OCI-LY1 (cell line): ENCODE measurements at regions not wholly inside any gene's neighbourhood (a gene's known extent, or its start where the extent isn't known, plus 50 kb on each side); places are given as distances from the start of the nearest gene placed in this dataset.

Experiments used
- H2AFZ ChIP-seq: fragments of 200-600 bp; sonication (generic), shearing (Covaris generic); 2 replicates; pipeline ENCODE4 v1.6.0; 2014; ENCODE audit warnings: antibody characterized with exemption, mild to moderate bottlenecking, low read length
- H3F3A ChIP-seq: fragments of 200-600 bp; sonication (generic), shearing (Covaris generic); 2 replicates; pipeline ENCODE4 v1.6.0; 2014; ENCODE audit warnings: mild to moderate bottlenecking, antibody characterized with exemption, low read length, moderate library complexity; ENCODE audit not compliant: insufficient read depth
- H3K27ac ChIP-seq: fragments of 200-600 bp; sonication (generic); 2 replicates; pipeline ENCODE4 v1.5.1; 2014; ENCODE audit warnings: low read length, mixed run types, mild to moderate bottlenecking, low read depth; ENCODE audit not compliant: poor library complexity, severe bottlenecking
- H3K27me3 ChIP-seq: fragments of 200-600 bp; sonication (generic); 2 replicates; pipeline ENCODE4 v1.6.0; 2014; ENCODE audit warnings: antibody characterized with exemption, mild to moderate bottlenecking, low read length, moderate library complexity; ENCODE audit not compliant: insufficient read depth
- H3K36me3 ChIP-seq: fragments of 200-600 bp; sonication (generic); 2 replicates; pipeline ENCODE4 v1.6.1; 2014; ENCODE audit warnings: mild to moderate bottlenecking, antibody characterized with exemption, low read length, moderate library complexity, mixed read lengths; ENCODE audit not compliant: insufficient read depth
- H3K4me1 ChIP-seq: fragments of 200-600 bp; sonication (generic); 2 replicates; pipeline ENCODE4 v1.5.1; 2014; ENCODE audit warnings: mild to moderate bottlenecking, low read length, moderate library complexity; ENCODE audit not compliant: insufficient read depth, severe bottlenecking
- H3K4me2 ChIP-seq: fragments of 200-600 bp; sonication (generic), shearing (Covaris generic); 2 replicates; pipeline ENCODE4 v1.6.1; 2014; ENCODE audit warnings: low read length
- H3K4me3 ChIP-seq: fragments of 200-600 bp; sonication (generic); 2 replicates; pipeline ENCODE4 v1.5.1; 2014; ENCODE audit warnings: low read length, low read depth, mild to moderate bottlenecking, mixed read lengths; ENCODE audit not compliant: poor library complexity, severe bottlenecking
- H3K79me2 ChIP-seq: fragments of 200-600 bp; shearing (Covaris generic); 2 replicates; pipeline ENCODE4 v1.6.1; 2016; ENCODE audit warnings: mixed run types, low read length, mixed read lengths; ENCODE audit not compliant: insufficient read depth
- H3K9ac ChIP-seq: fragments of 200-600 bp; sonication (generic), shearing (Covaris generic); 2 replicates; pipeline ENCODE4 v1.6.1; 2014; ENCODE audit warnings: mild to moderate bottlenecking, low read length, mixed read lengths
- H3K9me2 ChIP-seq: fragments of 200-600 bp; sonication (generic), shearing (Covaris generic); 2 replicates; pipeline ENCODE4 v1.6.1; 2014; ENCODE audit warnings: low read depth, mild to moderate bottlenecking, low read length, mixed read lengths
- H3K9me3 ChIP-seq: fragments of 200-600 bp; shearing (Covaris generic); 2 replicates; pipeline ENCODE4 v1.6.1; 2014; ENCODE audit warnings: low read length, mixed read lengths
- H4K20me1 ChIP-seq: fragments of 200-600 bp; sonication (generic), shearing (Covaris generic); 2 replicates; pipeline ENCODE4 v1.6.0; 2016; ENCODE audit warnings: mild to moderate bottlenecking, low read length; ENCODE audit not compliant: insufficient read depth
- CTCF ChIP-seq: fragments of 200-600 bp; sonication (generic), shearing (Covaris generic); IDR thresholded peaks from 2 replicates; pipeline ENCODE4 v1.5.1; 2017; ENCODE audit warnings: mild to moderate bottlenecking, antibody characterized with exemption, low read length, moderate library complexity, mixed read lengths
- EZH2 ChIP-seq: fragments of 200-600 bp; sonication (generic), shearing (Covaris generic); IDR thresholded peaks from 2 replicates; pipeline ENCODE4 v1.8.0; 2017; ENCODE audit warnings: borderline replicate concordance, mixed run types, mild to moderate bottlenecking, antibody characterized with exemption, low read length, moderate library complexity, mixed read lengths

GRCh38 chr2:193024791-193025190, 830.1 kb upstream of the TMEFF2 start:
- TF ChIP-seq EZH2 = no peak
- TF ChIP-seq CTCF = no peak
- Histone ChIP-seq H3K36me3 (no peaks in the 10 kb centered on the region), H3K4me1 (no peaks in the 10 kb centered on the region), H3K9me3 (no peaks in the 10 kb centered on the region), H4K20me1 (no peaks in the 10 kb centered on the region), H2AFZ (no peak overlapping the region), H3K4me2 (no peak overlapping the region), H3F3A (no peaks in the 10 kb centered on the region), H3K9ac (no peak overlapping the region), H3K27ac (no peak overlapping the region), H3K27me3 (no peaks in the 10 kb centered on the region), H3K79me2 (no peaks in the 10 kb centered on the region), H3K9me2 (no peaks in the 10 kb centered on the region), H3K4me3 (no peak overlapping the region)

- H3K27ac ChIP-seq = no peak overlapping the region
- H3K27me3 ChIP-seq = no peaks in the 10 kb centered on the region
- no peak overlapping the region for H3K9ac ChIP-seq
- H3F3A ChIP-seq = no peaks in the 10 kb centered on the region
- no peaks in the 10 kb centered on the region for H3K79me2 ChIP-seq
- H3K4me1 ChIP-seq = no peaks in the 10 kb centered on the region
- no peaks in the 10 kb centered on the region for H3K9me2 ChIP-seq
- no peaks in the 10 kb centered on the region for H4K20me1 ChIP-seq
- no peak overlapping the region for H3K4me3 ChIP-seq
- H3K9me3 ChIP-seq = no peaks in the 10 kb centered on the region
- no peaks in the 10 kb centered on the region for H3K36me3 ChIP-seq
- no peak overlapping the region for H2AFZ ChIP-seq
- TF ChIP-seq CTCF = no peak
- TF ChIP-seq EZH2 = no peak
- H3K4me2 ChIP-seq = no peak overlapping the region
These were observed 817.1 kb upstream of the TMEFF2 start for GRCh38 chr2:193011870-193012269.

GRCh38 chr2:192993059-192993458, 798.3 kb upstream of the TMEFF2 start:
- no peak overlapping the region for H3K9ac ChIP-seq
- H3K4me2 ChIP-seq = no peak overlapping the region
- no peaks in the 10 kb centered on the region for H3K9me3 ChIP-seq
- no peaks in the 10 kb centered on the region for H3K79me2 ChIP-seq
- H4K20me1 ChIP-seq = no peaks in the 10 kb centered on the region
- no peaks in the 10 kb centered on the region for H3K4me1 ChIP-seq
- no peaks in the 10 kb centered on the region for H3F3A ChIP-seq
- H3K9me2 ChIP-seq = no peaks in the 10 kb centered on the region
- H3K27me3 ChIP-seq = no peaks in the 10 kb centered on the region
- no peak overlapping the region for H3K27ac ChIP-seq
- H3K4me3 ChIP-seq = no peak overlapping the region
- TF ChIP-seq EZH2 (no peak), CTCF (no peak)
- no peaks in the 10 kb centered on the region for H3K36me3 ChIP-seq
- no peak overlapping the region for H2AFZ ChIP-seq
